ENCODE measurements at regions not wholly inside any gene's neighbourhood (a gene's known extent, or its start where the extent isn't known, plus 50 kb on each side); places are given as distances from the start of the nearest gene placed in this dataset.

- no peaks in the 10 kb centered on the region for H3K36me3 ChIP-seq (ENCODE audit: control insufficient read depth, insufficient read depth, low read length)
- H3K27ac ChIP-seq (ENCODE audit: low read length): no peak overlapping the region
- H3K4me3 ChIP-seq (ENCODE audit: low read length): no peak overlapping the region
- DNase-seq: no peak
- H3K27me3 ChIP-seq (ENCODE audit: control insufficient read depth, insufficient read depth, low read length): no peaks in the 10 kb centered on the region
- H3K4me1 ChIP-seq (ENCODE audit: control insufficient read depth, insufficient read depth, low read length): no peaks in the 10 kb centered on the region
- H3K9me3 ChIP-seq (replicated peaks; ENCODE audit: control insufficient read depth, low read depth, low read length): no peaks in the 10 kb centered on the region
- 40% methylated on average over 1 of the region's 2 CpGs for WGBS (ENCODE audit: insufficient coverage)
Observed at GRCh38 chr3:3545360-3545759, 253.9 kb upstream of the LRRN1 start.

- 100% methylated on average over 1 of the region's 4 CpGs for WGBS (ENCODE audit: insufficient coverage)
- no peak overlapping the region for H3K4me3 ChIP-seq (ENCODE audit: low read length)
Observed at GRCh38 chr3:3538451-3538850, 260.8 kb upstream of the LRRN1 start.

GRCh38 chr3:3532508-3532907, 266.7 kb upstream of the LRRN1 start:
- WGBS (ENCODE audit: insufficient coverage): no CpG with 5 or more reads among the region's 1 CpG
- no peak for DNase-seq
- Histone ChIP-seq H3K9me3 (replicated peaks; ENCODE audit: control insufficient read depth, low read depth, low read length) (no peaks in the 10 kb centered on the region), H3K4me3 (ENCODE audit: low read length) (no peak overlapping the region), H3K36me3 (ENCODE audit: control insufficient read depth, insufficient read depth, low read length) (no peaks in the 10 kb centered on the region), H3K27ac (ENCODE audit: low read length) (no peak overlapping the region), H3K4me1 (ENCODE audit: control insufficient read depth, insufficient read depth, low read length) (no peaks in the 10 kb centered on the region), H3K27me3 (ENCODE audit: control insufficient read depth, insufficient read depth, low read length) (no peaks in the 10 kb centered on the region)

More at GRCh38 chr3:3538451-3538850, 260.8 kb upstream of the LRRN1 start:
- DNase-seq: no peak
- Histone ChIP-seq H3K27ac (ENCODE audit: low read length) (no peak overlapping the region), H3K9me3 (replicated peaks; ENCODE audit: control insufficient read depth, low read depth, low read length) (no peaks in the 10 kb centered on the region), H3K27me3 (ENCODE audit: control insufficient read depth, insufficient read depth, low read length) (no peaks in the 10 kb centered on the region), H3K36me3 (ENCODE audit: control insufficient read depth, insufficient read depth, low read length) (no peaks in the 10 kb centered on the region), H3K4me1 (ENCODE audit: control insufficient read depth, insufficient read depth, low read length) (no peaks in the 10 kb centered on the region)

GRCh38 chr3:3531476-3531875, 267.8 kb upstream of the LRRN1 start:
- H3K27me3 ChIP-seq (ENCODE audit: control insufficient read depth, insufficient read depth, low read length): no peaks in the 10 kb centered on the region
- no peak for DNase-seq
- WGBS (ENCODE audit: insufficient coverage): 94% methylated on average over 3 of the region's 4 CpGs
- no peaks in the 10 kb centered on the region for H3K36me3 ChIP-seq (ENCODE audit: control insufficient read depth, insufficient read depth, low read length)
- no peak overlapping the region for H3K27ac ChIP-seq (ENCODE audit: low read length)
- H3K9me3 ChIP-seq (replicated peaks; ENCODE audit: control insufficient read depth, low read depth, low read length): no peaks in the 10 kb centered on the region
- no peaks in the 10 kb centered on the region for H3K4me1 ChIP-seq (ENCODE audit: control insufficient read depth, insufficient read depth, low read length)
- no peak overlapping the region for H3K4me3 ChIP-seq (ENCODE audit: low read length)

GRCh38 chr3:3519266-3519665, 280.0 kb upstream of the LRRN1 start:
- Histone ChIP-seq H3K27me3 (ENCODE audit: control insufficient read depth, insufficient read depth, low read length) (no peaks in the 10 kb centered on the region), H3K4me3 (ENCODE audit: low read length) (no peak overlapping the region), H3K9me3 (replicated peaks; ENCODE audit: control insufficient read depth, low read depth, low read length) (no peaks in the 10 kb centered on the region), H3K36me3 (ENCODE audit: control insufficient read depth, insufficient read depth, low read length) (no peaks in the 10 kb centered on the region), H3K27ac (ENCODE audit: low read length) (no peak overlapping the region), H3K4me1 (ENCODE audit: control insufficient read depth, insufficient read depth, low read length) (peaks cover 3% of the 10 kb centered on the region)
- no peak for DNase-seq
- 49% methylated on average over 2 of the region's 2 CpGs for WGBS (ENCODE audit: insufficient coverage)

GRCh38 chr3:3516996-3517395, 282.2 kb upstream of the LRRN1 start:
- DNase-seq: peak; percentile 20

GRCh38 chr3:3516384-3516783, 282.8 kb upstream of the LRRN1 start:
- DNase-seq: no peak
- H3K4me3 ChIP-seq (ENCODE audit: low read length): no peak overlapping the region
- no peaks in the 10 kb centered on the region for H3K9me3 ChIP-seq (replicated peaks; ENCODE audit: control insufficient read depth, low read depth, low read length)
- no peak overlapping the region for H3K27ac ChIP-seq (ENCODE audit: low read length)
- H3K4me1 ChIP-seq (ENCODE audit: control insufficient read depth, insufficient read depth, low read length): peaks cover 3% of the 10 kb centered on the region
- no peaks in the 10 kb centered on the region for H3K27me3 ChIP-seq (ENCODE audit: control insufficient read depth, insufficient read depth, low read length)
- no peaks in the 10 kb centered on the region for H3K36me3 ChIP-seq (ENCODE audit: control insufficient read depth, insufficient read depth, low read length)

More at GRCh38 chr3:3516996-3517395, 282.2 kb upstream of the LRRN1 start:
- Histone ChIP-seq H3K4me1 (ENCODE audit: control insufficient read depth, insufficient read depth, low read length) (peaks cover 3% of the 10 kb centered on the region), H3K27ac (ENCODE audit: low read length) (no peak overlapping the region), H3K9me3 (replicated peaks; ENCODE audit: control insufficient read depth, low read depth, low read length) (no peaks in the 10 kb centered on the region), H3K27me3 (ENCODE audit: control insufficient read depth, insufficient read depth, low read length) (no peaks in the 10 kb centered on the region), H3K4me3 (ENCODE audit: low read length) (no peak overlapping the region), H3K36me3 (ENCODE audit: control insufficient read depth, insufficient read depth, low read length) (no peaks in the 10 kb centered on the region)
- WGBS (ENCODE audit: insufficient coverage): 86% methylated on average over 4 of the region's 4 CpGs

- no peaks in the 10 kb centered on the region for H3K4me1 ChIP-seq (ENCODE audit: control insufficient read depth, insufficient read depth, low read length)
- WGBS (ENCODE audit: insufficient coverage): no CpG with 5 or more reads among the region's 6 CpGs
Observed at GRCh38 chr3:3509665-3510064, 289.6 kb upstream of the LRRN1 start.

GRCh38 chr3:3504686-3505085, 294.5 kb upstream of the LRRN1 start:
- DNase-seq: peak; percentile 49
- Histone ChIP-seq H3K27ac (ENCODE audit: low read length) (no peak overlapping the region), H3K9me3 (replicated peaks; ENCODE audit: control insufficient read depth, low read depth, low read length) (no peaks in the 10 kb centered on the region), H3K4me3 (ENCODE audit: low read length) (no peak overlapping the region), H3K27me3 (ENCODE audit: control insufficient read depth, insufficient read depth, low read length) (no peaks in the 10 kb centered on the region), H3K4me1 (ENCODE audit: control insufficient read depth, insufficient read depth, low read length) (peaks cover 2% of the 10 kb centered on the region), H3K36me3 (ENCODE audit: control insufficient read depth, insufficient read depth, low read length) (no peaks in the 10 kb centered on the region)
- WGBS (ENCODE audit: insufficient coverage): 20% methylated on average over 1 of the region's 1 CpG

More at GRCh38 chr3:3509665-3510064, 289.6 kb upstream of the LRRN1 start:
- Histone ChIP-seq H3K9me3 (replicated peaks; ENCODE audit: control insufficient read depth, low read depth, low read length) (no peaks in the 10 kb centered on the region), H3K27ac (ENCODE audit: low read length) (no peak overlapping the region), H3K36me3 (ENCODE audit: control insufficient read depth, insufficient read depth, low read length) (no peaks in the 10 kb centered on the region), H3K27me3 (ENCODE audit: control insufficient read depth, insufficient read depth, low read length) (no peaks in the 10 kb centered on the region), H3K4me3 (ENCODE audit: low read length) (no peak overlapping the region)
- no peak for DNase-seq

- WGBS (ENCODE audit: insufficient coverage): 30% methylated on average over 2 of the region's 4 CpGs
Observed at GRCh38 chr3:3503411-3503810, 295.8 kb upstream of the LRRN1 start.

GRCh38 chr3:3499987-3500386, 299.2 kb upstream of the LRRN1 start:
- no peak for DNase-seq
- no peaks in the 10 kb centered on the region for H3K9me3 ChIP-seq (replicated peaks; ENCODE audit: control insufficient read depth, low read depth, low read length)
- no peak overlapping the region for H3K4me3 ChIP-seq (ENCODE audit: low read length)
- no peaks in the 10 kb centered on the region for H3K27me3 ChIP-seq (ENCODE audit: control insufficient read depth, insufficient read depth, low read length)
- no CpG with 5 or more reads among the region's 6 CpGs for WGBS (ENCODE audit: insufficient coverage)
- H3K27ac ChIP-seq (ENCODE audit: low read length): no peak overlapping the region
- H3K36me3 ChIP-seq (ENCODE audit: control insufficient read depth, insufficient read depth, low read length): no peaks in the 10 kb centered on the region
- peaks cover 2% of the 10 kb centered on the region for H3K4me1 ChIP-seq (ENCODE audit: control insufficient read depth, insufficient read depth, low read length)

More at GRCh38 chr3:3503411-3503810, 295.8 kb upstream of the LRRN1 start:
- Histone ChIP-seq H3K27ac (ENCODE audit: low read length) (no peak overlapping the region), H3K36me3 (ENCODE audit: control insufficient read depth, insufficient read depth, low read length) (no peaks in the 10 kb centered on the region), H3K9me3 (replicated peaks; ENCODE audit: control insufficient read depth, low read depth, low read length) (no peaks in the 10 kb centered on the region), H3K27me3 (ENCODE audit: control insufficient read depth, insufficient read depth, low read length) (no peaks in the 10 kb centered on the region), H3K4me3 (ENCODE audit: low read length) (no peak overlapping the region), H3K4me1 (ENCODE audit: control insufficient read depth, insufficient read depth, low read length) (peaks cover 2% of the 10 kb centered on the region)
- peak; percentile 87 for DNase-seq
